ENCODE measurements at regions not wholly inside any gene's neighbourhood (a gene's known extent, or its start where the extent isn't known, plus 50 kb on each side); places are given as distances from the start of the nearest gene placed in this dataset.
A peak's percentile ranks its signal among the peaks of the same experiment; 100 is the strongest.
"Not testable (repeated sequence)": the region's sequence is repeated elsewhere in the genome, so short reads cannot be mapped to it uniquely, and the experiment has no call there.

DNA sequence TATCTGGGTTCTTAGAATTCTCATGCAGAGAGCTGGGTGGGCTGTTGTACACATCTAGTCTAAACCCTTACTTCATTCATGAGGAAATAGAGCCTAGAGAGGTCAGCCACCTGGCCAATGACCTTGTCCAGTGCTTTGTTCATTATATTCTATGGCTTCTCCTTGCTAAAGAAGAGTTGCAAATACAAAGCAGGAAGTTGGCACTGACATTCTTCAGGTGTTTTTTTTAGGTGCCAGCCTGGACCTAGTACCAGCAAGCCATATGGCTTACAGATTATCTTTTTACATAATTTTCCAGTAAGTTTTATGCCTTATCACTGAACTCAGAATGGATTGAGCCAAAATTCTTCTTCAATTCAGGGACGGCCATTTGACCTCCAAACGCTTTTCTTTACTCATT, 54.7 kb upstream of the PGM2 start:
- no peak for DNase-seq (ENCODE audit: low read depth)

DNA sequence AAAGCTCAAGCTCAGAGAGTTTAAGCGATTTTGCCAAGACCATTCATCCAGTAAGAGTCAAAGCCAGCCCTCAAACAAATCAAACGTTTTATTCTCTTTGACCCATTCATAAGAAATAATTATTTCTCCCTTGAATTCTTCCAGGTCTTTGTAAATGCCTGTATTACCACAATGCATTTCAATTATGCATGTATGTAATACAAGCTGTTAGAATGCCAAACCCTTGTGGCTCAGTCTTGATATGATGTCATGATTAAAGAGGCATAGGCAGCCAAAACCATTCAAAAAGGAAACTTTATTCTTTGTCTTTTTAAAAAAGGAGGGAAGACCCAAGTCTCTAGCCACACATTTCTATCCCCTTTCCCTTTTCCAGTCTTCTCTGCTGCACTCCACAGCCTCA, 56.5 kb upstream of the PGM2 start:
- DNase-seq (ENCODE audit: low read depth) = no peak

DNA sequence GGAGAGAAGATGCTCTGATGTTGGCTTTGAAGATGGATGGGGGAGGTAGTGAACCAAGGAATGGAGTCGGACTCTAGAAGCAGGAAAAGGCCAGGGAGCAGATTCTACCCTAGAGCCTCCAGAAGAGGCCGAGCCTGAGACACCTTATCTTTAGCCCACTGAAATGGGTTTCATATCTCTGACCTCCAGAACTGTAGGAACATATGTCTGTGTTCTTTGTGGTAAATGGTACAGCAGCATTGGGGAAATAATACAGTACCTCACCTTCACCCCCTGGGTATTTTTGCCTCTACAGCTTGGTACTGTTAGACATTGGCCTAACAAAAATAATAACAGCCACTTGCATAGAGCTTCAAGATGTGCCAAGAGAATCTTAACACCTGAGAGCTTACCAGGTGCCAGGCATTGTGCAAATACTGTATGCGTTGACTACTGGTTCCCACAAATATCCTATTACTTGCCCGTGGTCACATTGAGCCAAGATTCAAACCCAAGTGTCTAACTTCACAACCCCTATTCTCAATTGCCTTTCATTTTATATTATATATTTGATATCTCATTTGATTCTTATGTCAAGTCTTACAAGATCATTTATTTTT, 57.0 kb upstream of the PGM2 start:
- no peak for DNase-seq (ENCODE audit: low read depth)

DNA sequence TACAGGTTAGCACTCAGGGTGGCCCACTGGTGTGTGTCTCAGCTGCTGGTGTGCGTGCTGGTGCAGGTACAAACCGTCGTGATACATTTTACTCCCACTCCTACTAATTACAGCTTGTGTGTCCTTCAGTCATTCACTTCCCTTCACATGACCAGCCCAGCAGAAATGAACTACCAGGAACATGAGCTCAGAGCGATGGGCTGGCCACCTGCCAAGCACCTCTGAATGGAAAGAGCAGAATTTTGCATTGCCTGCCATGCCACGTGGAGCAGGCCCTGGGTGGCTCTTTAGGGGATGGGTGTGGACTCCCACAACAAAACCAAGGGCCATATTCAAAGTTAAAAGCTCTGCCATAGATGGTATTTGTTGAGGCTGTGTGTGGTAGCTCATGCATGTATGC, 58.9 kb upstream of the PGM2 start:
- peak; percentile 20 for DNase-seq (ENCODE audit: low read depth)

DNA sequence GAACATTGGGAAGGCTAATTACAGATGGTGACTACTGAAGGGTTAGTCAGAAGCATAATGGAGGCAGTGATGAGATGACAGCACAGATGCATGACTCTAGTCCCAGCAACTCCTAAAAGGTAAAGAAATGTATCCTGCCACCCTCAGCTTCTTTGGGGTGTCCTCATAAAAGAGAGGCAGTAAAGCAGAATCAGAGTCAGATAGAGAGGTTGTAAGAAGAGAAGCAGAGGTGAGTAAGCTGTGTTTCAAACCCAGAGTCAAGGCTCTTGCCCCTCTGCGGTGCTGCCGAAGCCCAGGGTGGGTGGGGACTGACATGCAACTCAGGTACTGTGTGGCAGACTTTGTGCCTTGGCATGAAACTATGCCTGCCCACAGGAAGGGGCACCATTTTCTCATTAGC, 59.5 kb upstream of the PGM2 start:
- DNase-seq (ENCODE audit: low read depth) = no peak

DNA sequence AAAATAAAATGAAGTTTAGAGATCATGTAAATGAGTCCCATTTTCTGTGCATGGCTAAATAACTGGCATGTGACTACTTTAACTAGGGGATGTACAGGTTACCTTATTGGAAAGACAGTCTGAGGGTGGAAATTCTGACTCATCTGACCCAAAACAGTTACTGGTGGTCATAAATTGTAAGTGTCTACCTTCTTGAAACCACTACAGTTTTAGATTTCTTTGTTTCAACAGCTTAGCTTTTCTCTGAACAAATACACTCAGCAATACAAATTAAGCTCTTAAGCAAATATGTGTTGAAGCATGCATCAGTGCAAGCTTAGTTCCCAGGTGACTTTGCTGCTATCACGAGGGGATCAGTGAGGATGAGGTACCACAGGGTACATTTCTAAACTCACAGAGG, 60.7 kb upstream of the PGM2 start:
- no peak for DNase-seq (ENCODE audit: low read depth)

DNA sequence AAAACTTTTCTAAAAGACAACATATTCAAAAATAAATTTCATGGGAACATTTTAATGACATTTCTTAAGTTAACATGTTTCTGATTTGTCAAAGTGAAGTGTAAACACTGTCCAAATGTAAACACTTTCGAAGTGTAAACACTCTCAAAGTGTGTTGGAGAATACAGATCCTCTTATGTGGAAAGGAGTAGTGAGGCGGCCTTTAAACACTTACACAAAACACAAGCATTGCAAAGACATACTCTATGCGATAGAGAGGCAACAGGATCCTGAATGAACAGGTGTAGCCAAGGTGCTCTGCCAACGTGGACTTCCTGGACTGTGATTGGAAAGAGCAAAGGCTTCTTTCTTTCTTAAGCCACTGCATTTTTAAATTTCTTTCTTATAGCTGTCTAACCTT, 62.7 kb upstream of the PGM2 start:
- no peak for DNase-seq (ENCODE audit: low read depth)

DNA sequence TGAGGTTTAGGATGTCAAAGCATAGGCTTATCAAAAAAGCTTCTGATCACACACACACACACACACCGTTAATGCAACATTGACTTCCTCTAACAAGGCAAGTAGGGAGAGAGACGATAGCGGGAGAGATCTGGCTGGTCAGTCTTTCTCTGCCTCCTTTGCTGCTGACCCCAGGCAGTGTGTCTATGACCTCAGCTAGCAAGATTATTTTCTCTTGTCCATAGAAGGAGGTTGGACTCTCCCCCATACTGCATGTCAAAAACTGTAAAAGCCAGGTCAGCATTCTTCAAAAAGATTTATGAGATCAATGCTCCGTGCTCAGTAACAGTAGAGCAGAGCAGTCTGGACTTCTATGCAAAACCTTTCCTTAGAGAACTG, 63.5 kb upstream of the PGM2 start:
- DNase-seq (ENCODE audit: low read depth) = no peak

DNA sequence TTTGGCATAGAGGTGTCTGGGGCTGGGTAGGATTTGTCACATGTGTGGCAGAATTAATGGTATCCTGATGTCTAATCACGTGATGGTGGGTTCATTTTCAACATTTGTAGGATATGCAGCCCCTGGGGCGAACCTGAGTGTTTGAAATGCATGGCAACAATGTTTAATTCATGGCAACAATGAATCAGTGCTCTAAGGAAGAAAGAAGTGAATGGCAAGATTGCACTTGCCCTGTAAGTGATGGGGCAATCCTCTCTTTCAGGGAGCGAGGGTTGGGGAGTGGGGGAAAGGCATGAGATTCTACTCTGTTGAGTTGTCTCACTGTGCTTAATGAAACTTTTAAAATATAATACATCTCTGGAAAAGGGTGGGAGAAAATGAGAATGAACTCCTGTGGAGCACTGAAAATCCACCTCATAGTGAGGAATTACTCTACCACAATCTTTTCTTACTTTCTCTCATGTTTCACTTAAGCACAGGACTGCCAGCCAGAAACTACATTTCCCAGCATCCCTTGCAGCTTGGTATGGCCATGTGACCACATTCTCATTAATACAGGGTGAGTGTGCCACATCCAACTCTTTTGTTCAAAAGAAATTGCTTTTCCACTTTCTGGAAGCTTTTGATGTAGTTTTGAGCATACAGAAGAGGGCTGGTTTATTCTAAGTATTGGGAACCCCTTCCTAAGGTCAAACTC, 64.0 kb upstream of the PGM2 start:
- DNase-seq (ENCODE audit: low read depth) = no peak

DNA sequence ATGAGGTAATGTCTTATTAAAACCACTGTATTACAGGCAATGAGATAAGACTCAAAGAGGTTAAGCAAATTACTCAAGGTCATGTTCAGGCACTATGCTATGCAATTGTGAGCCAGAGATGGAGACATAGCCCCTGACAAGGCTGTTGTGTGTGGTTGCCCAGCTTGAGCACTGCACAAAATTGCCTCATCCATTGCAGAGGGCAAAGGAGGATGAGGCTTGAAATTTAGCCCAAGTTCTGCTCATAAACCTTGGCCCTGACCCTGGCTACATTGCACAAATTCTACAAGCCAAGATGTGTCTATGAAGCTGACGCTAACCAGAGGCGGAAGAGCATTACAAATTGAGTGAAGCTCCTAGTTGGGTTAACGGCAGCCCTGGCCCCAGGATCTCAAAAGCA, 65.6 kb upstream of the PGM2 start:
- no peak for DNase-seq (ENCODE audit: low read depth)

DNA sequence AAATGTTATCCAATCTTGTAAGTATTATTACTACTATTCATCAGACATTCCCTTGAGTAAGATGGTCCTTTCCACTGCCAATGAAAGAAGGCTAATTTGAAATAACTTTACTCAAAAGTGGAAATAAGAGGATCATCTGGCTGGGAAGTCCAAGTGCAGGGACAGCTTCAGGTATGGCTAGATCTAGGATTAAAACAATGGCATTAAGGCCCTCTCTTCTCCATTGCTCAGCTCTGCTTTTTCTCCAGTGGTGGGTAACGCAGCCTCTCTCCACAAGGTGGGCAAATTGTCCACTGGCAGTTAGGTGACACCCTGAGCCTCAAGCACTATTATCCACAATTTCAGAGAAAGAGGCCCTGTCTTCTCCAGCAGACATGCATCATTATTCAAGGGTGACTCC, 66.7 kb upstream of the PGM2 start:
- no peak for DNase-seq (ENCODE audit: low read depth)

DNA sequence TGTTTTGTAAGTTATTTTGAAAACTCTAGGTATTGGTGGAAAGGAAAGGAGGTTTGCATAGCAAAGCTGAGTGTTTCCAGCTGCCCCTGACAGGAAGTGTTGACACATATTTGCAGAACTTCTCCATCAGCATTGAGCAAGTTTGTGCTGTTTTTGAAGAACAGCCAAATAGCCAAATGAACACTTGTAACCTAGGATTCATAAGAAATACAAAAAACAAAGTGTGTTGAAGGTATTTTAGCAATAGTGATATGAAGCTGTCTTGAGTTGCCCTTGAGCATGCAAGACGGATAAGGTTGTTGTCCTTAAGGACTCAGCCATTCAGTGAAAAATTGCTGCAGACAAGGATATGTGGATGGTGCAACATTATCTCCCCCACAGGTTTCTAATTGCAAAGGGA, 68.3 kb upstream of the PGM2 start:
- DNase-seq (ENCODE audit: low read depth) = no peak

DNA sequence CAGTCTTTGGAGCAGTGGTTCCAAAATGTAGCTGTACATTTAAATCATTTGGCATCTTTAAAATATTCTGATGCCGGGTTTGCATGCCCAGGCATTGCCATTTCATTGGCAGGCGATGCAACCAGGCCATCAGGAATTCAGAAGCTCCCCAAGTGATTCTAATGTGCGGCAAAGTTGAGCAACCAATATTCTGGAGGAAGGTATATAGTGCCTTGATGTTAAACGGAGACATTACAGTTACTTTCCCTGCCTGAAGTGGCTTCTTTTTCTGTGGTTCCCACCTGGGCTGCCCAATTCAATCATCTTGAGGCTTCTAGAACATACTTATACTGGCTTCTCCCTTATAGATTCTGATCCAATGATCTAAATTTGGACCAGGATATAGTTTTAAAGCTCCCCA, 68.7 kb upstream of the PGM2 start:
- no peak for DNase-seq (ENCODE audit: low read depth)

DNA sequence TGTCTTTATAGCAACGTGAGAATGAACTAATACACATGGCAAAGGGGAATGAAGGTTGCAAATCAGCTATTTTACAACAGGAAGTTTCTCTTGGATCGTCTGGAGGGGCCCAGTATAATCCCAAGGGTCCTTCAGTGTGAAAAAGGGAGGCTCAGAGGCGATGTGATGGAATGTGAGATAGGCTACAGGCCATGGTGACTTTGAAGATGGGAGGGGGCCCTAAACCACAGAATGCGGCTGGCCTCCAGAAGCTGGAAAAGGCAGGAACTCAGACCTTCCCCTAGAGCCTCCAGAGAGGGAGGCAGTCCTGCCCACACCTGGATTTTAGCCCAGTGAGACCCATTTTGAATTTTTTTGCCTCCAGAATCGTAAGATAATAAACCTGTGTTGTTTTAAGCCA, 69.4 kb upstream of the PGM2 start:
- DNase-seq (ENCODE audit: low read depth) = no peak

DNA sequence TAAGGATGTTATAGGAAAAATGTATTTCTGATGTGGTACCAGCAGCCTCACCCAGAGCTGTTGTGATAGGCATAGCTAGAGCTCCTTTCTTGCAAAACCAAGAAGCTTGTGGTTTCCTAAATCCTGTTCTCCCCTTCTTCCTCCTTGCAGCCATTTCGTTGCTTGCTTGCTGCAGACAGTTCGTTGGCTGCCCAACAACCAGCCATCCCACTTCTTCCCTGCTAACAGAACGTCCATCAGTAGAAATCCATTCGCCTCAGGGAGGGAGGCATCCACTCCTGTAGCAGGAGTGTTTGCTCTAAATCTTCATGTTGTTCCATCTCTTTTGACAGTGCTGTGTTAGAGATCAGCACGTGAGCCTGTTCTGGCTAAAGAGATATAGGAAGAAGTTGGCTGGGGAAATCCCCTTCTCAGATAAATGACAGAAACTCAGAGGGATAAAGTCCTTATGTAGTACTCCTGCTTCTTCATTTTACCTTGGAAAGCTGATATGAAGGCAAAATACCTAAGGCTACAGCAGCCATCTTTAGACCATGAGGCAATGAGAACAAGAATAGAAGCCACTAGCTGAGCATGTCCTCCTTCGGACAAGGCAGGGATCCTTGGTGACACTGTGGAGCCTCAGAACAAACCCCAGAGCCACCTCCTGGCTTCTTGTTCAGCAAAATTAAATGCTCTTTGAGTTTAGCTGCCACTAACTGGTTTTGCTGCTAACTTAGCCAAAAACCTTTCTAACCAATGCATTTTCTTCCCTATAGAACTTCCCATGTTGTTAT, 68.4 kb upstream of the RELL1 start:
- no peak for DNase-seq (ENCODE audit: low read depth)

DNA sequence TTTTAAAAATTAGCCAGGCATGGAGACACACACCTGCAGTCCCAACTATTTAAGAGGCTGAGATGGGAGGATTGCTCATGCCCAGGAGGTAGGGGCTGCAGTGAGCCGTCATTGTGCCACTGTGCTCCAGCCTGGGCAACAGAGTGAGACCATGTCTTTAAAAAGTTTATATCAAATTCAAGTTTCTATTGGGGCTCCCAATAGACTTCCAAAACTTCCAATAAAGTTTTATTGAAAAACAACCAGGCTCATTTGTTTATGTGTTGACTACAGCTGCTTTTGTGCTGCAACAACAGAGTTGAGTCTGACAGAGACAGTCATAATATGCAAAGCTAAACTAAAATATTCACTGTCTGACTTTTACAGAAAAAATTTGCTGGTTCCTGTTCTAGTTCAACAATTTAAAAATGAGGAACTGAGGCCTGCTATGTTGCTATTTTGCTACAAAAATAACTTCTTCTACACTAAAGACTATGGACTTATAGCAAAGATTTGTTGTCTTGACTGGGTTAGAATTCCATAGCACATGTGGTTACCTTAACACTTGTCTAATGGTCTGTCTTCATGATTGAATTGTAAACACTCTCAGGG, 63.3 kb upstream of the RELL1 start:
- no peak for DNase-seq (ENCODE audit: low read depth)

DNA sequence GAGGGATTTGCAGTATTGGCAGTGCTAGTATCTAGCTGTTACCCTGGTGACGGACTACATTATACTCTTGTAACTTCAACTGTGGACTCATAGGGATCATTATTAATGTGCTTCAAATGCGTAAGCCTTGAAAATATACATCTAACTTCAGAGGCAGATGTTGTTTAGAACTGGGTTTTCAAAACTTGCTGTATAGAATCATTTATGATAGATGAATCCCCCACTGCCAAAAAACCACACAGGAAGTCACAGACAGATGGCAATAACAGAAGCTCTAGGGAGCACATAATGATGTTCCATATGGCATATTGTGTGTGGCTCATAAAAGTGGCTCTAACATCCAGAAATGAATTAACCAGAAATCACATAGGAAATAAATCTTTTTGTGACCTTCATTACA, 62.3 kb upstream of the RELL1 start:
- DNase-seq (ENCODE audit: low read depth) = no peak

DNA sequence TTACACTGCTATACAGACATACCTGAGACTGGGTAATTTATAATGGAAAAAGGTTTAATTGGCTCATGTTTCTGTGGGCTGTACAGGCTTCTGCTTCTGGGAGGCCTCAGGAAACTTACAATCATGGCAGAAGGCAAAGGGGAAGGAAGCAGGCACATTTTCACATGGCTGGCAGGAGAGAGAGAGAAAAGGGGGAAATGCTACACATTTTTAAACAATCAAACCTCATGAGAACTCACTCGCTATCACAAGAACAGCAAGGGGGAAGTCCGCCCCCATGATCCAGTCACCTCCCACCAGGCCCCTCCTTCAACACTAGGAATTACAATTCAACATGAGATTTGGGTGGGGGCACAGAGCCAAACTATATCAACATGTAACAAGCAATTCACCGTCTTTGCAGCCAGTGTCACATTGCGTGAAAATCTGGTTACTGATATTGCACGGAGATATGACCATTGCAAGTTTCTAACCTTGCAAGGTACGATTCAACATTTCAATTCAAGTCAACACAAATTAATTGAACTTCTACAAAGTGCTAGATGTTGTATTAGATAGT, 61.7 kb upstream of the RELL1 start:
- no peak for DNase-seq (ENCODE audit: low read depth)

DNA sequence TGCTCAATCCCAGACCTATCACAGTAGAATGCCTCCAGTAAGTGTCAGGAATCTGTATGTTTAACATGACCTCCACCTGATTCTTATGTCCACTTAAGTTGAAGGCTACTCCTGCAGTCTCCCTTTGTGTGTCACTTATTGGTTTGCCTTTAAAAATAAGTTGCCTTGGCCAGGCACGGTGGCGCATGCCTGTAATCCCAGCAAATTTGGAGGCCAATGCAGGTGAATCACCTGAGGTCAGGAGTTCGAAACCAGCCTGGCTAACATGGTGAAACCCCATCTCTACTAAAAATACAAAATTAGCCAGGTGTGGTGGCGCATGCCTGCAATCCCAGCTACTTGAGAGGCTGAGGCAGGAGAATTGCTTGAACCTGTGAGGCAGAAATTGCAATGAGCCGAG, 60.7 kb upstream of the RELL1 start:
- not testable (repeated sequence) for DNase-seq (ENCODE audit: low read depth)

DNA sequence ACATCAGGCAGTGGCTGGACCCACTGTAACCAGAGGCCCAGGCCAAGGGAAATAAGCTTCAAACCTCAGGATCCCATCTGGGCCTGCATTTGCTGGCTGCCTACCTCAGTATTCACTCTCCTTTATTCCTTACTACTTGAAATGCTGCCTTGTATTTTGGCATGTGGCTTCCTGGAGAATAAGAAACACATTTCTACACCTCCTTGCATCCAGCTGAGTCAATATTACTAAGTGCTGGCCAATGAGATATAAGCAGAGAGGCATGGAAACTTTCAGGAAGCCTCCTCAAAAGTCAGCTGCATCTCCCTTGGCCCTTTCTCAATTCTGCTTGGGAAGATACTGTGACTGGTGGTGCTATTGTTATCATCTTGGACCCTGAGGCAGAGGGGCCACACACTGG, 59.8 kb upstream of the RELL1 start:
- DNase-seq (ENCODE audit: low read depth) = no peak

DNA sequence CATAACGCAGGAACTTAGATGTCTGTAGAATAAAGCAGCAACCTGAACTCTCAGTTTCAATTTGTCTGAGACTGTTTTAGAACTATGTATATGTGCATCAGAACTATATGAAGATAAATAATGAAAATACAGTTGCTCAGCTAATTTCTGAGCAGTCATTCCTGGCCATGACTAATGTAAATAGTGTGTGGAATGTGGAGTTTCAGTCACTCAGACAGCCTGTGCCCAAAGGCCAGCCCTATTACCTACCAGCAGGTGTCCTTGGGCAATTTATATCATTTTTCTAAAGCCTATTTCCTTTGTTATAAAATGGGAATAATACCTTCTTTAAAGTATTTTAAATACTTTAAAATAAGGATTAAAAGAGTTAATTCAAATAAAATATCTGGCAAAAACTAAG, 56.0 kb upstream of the RELL1 start:
- no peak for DNase-seq (ENCODE audit: low read depth)

DNA sequence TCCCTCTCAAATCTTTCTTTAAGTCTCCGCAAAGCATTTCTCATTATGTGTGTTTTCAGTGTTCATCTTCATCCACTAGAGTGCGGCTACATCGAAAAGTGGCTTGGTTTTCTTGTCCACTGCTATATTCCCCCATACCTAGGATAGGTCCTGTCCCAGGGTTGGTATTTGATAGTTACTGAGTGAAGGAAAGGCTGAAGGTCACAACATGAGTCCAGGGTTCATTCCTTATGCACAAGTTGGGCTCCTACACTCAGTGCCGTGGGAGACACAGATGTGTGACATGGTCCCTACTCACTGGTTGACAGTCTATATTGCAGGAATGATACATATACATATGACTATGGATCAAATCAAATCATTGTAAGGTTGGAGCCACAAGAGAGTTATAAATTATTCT, 55.4 kb upstream of the RELL1 start:
- DNase-seq (ENCODE audit: low read depth) = no peak

DNA sequence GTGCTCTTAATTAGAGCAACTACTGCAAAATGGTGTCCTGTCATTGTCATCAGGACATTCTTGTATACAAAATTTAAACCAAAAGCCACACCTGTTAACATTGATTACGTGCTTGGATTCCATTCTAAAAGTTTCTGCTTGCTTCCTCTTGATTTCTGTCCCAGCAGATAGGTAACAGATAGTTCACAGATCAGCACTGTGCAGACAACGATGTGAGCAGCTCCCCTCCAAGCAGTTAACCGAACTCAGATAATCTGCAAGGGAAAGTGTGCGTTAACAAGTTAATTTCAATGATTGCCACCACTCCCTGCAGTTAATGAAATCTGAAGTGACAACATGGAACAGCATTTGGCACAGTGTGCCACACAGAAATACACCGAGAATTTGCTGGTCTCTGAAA, 54.4 kb upstream of the RELL1 start:
- DNase-seq (ENCODE audit: low read depth) = no peak

Measured in HS-27A (cell line).